ENCODE measurements at regions not wholly inside any gene's neighbourhood (a gene's known extent, or its start where the extent isn't known, plus 50 kb on each side); places are given as distances from the start of the nearest gene placed in this dataset.

DNA sequence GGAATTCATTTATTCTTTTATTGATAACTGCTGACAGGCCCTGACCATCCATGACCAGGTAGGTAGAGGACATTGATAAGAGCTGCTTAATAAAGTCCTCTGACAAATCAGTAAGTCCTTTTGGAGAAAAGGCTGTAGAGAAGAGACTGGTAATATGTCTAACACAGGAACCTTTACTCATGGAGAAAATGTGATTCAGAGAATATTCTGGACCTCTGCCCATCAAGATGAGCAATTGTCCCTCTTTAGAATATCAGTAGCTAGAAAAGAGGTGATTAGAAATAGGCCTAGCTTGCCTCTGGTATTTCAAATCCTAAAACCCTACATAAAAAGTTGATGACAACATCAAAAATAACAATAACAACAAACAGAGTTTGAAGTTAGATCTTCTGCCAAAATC, 642.3 kb downstream of the TBC1D4 start:
- TF ChIP-seq, protein P1, sequence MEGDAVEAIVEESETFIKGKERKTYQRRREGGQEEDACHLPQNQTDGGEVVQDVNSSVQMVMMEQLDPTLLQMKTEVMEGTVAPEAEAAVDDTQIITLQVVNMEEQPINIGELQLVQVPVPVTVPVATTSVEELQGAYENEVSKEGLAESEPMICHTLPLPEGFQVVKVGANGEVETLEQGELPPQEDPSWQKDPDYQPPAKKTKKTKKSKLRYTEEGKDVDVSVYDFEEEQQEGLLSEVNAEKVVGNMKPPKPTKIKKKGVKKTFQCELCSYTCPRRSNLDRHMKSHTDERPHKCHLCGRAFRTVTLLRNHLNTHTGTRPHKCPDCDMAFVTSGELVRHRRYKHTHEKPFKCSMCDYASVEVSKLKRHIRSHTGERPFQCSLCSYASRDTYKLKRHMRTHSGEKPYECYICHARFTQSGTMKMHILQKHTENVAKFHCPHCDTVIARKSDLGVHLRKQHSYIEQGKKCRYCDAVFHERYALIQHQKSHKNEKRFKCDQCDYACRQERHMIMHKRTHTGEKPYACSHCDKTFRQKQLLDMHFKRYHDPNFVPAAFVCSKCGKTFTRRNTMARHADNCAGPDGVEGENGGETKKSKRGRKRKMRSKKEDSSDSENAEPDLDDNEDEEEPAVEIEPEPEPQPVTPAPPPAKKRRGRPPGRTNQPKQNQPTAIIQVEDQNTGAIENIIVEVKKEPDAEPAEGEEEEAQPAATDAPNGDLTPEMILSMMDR (IDR thresholded peaks at IDR 0.05) = no peak
- TF ChIP-seq POLR2A (IDR thresholded peaks at IDR 0.05) = no peak
